Parathyroid adenoma (tissue), 2 donors: ENCODE measurements at regions not wholly inside any gene's neighbourhood (a gene's known extent, or its start where the extent isn't known, plus 50 kb on each side); places are given as distances from the start of the nearest gene placed in this dataset.

Experiments used
- H2AFZ ChIP-seq: fragments of 300-600 bp; sonication (generic); one replicate; pipeline ENCODE4 v1.7.0; 2017; ENCODE audit warnings: antibody characterized with exemption, mild to moderate bottlenecking
- H3K27ac ChIP-seq: fragments of 300-600 bp; sonication (generic); one replicate; pipeline ENCODE4 v1.7.0; 2017
- H3K27me3 ChIP-seq: fragments of 300-600 bp; sonication (generic); one replicate; pipeline ENCODE4 v1.7.0; 2017; ENCODE audit warnings: low read length; ENCODE audit not compliant: control insufficient read depth, insufficient read depth
- H3K36me3 ChIP-seq: fragments of 300-600 bp; sonication (generic); one replicate; pipeline ENCODE4 v1.7.0; 2017; ENCODE audit warnings: low read length; ENCODE audit not compliant: control insufficient read depth, insufficient read depth
- H3K4me1 ChIP-seq: fragments of 300-600 bp; sonication (generic); one replicate; pipeline ENCODE4 v1.7.0; 2017; ENCODE audit warnings: control low read depth
- H3K4me2 ChIP-seq: fragments of 300-600 bp; sonication (generic); one replicate; pipeline ENCODE4 v1.7.0; 2017; ENCODE audit warnings: low read length
- H3K4me3 ChIP-seq: fragments of 300-600 bp; sonication (generic); one replicate; pipeline ENCODE4 v1.7.0; 2017; ENCODE audit warnings: low read depth, low read length
- H3K79me2 ChIP-seq: fragments of 300-600 bp; sonication (generic); one replicate; pipeline ENCODE4 v1.7.0; 2017; ENCODE audit warnings: control low read depth
- H3K9ac ChIP-seq: fragments of 300-600 bp; sonication (generic); one replicate; pipeline ENCODE4 v1.7.0; 2017; ENCODE audit warnings: mild to moderate bottlenecking
- H3K9me3 ChIP-seq: fragments of 300-600 bp; sonication (generic); one replicate; pipeline ENCODE4 v1.7.0; 2017; ENCODE audit warnings: low read length; ENCODE audit not compliant: control insufficient read depth
- CTCF ChIP-seq: fragments of 300-600 bp; sonication (generic); IDR thresholded peaks from one replicate; pipeline ENCODE4 v1.7.0; 2017; ENCODE audit warnings: antibody characterized with exemption, mild to moderate bottlenecking
- donor health status: primary hyperparathyroidism.

GRCh38 chr11:106471276-106471675, 393.8 kb downstream of the AASDHPPT start:
- Histone ChIP-seq H2AFZ (no peak overlapping the region), H3K9ac (no peak overlapping the region), H3K4me1 (no peaks in the 10 kb centered on the region), H3K9me3 (no peaks in the 10 kb centered on the region), H3K27me3 (no peaks in the 10 kb centered on the region), H3K4me2 (no peak overlapping the region), H3K79me2 (no peaks in the 10 kb centered on the region), H3K4me3 (no peak overlapping the region), H3K27ac (no peak overlapping the region), H3K36me3 (no peaks in the 10 kb centered on the region)
- no peak for TF ChIP-seq CTCF

GRCh38 chr11:106473089-106473722, 395.7 kb downstream of the AASDHPPT start:
- Histone ChIP-seq H3K27ac (no peak overlapping the region), H3K4me1 (no peaks in the 10 kb centered on the region), H3K9ac (no peak overlapping the region), H3K36me3 (no peaks in the 10 kb centered on the region), H3K79me2 (no peaks in the 10 kb centered on the region), H3K4me2 (no peak overlapping the region), H3K27me3 (no peaks in the 10 kb centered on the region), H3K9me3 (no peaks in the 10 kb centered on the region), H2AFZ (no peak overlapping the region), H3K4me3 (no peak overlapping the region)
- no peak for TF ChIP-seq CTCF

DNA sequence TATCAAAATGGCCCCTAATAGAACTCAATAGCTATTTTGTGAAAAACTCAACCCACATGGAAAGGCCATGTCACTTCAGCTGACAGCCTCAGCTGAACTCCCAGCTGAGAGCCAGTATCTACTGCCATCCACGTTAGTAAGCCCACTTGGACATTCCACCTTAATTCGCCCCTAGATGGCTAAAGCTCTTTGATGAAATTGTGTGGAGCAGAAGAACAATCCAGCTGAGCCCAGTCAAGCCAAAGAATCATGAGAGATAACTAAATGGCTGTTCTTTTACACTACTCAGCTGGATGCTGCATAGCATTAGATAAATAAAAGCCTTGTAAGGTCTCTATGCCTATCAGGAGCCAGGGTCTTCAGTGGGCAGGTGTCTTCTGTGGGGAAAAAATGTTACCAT, 396.8 kb downstream of the AASDHPPT start:
- Histone ChIP-seq H3K4me3 (no peak overlapping the region), H3K4me2 (no peak overlapping the region), H3K79me2 (no peaks in the 10 kb centered on the region), H2AFZ (no peak overlapping the region), H3K27ac (no peak overlapping the region), H3K9ac (no peak overlapping the region), H3K9me3 (no peaks in the 10 kb centered on the region), H3K27me3 (no peaks in the 10 kb centered on the region), H3K36me3 (no peaks in the 10 kb centered on the region), H3K4me1 (no peaks in the 10 kb centered on the region)
- TF ChIP-seq CTCF = no peak

GRCh38 chr11:106475181-106475580, 397.7 kb downstream of the AASDHPPT start:
- H3K9me3 ChIP-seq = no peaks in the 10 kb centered on the region
- H3K79me2 ChIP-seq = no peaks in the 10 kb centered on the region

More at GRCh38 chr11:106475181-106475580, 397.7 kb downstream of the AASDHPPT start:
- H3K27me3 ChIP-seq = no peaks in the 10 kb centered on the region
- H3K9ac ChIP-seq = no peak overlapping the region
- no peak overlapping the region for H2AFZ ChIP-seq
- no peaks in the 10 kb centered on the region for H3K36me3 ChIP-seq
- no peak overlapping the region for H3K4me2 ChIP-seq
- H3K4me1 ChIP-seq = no peaks in the 10 kb centered on the region
- no peak overlapping the region for H3K4me3 ChIP-seq
- H3K27ac ChIP-seq = no peak overlapping the region
- TF ChIP-seq CTCF = no peak
